HepG2 (cell line): ENCODE measurements at regions not wholly inside any gene's neighbourhood (a gene's known extent, or its start where the extent isn't known, plus 50 kb on each side); places are given as distances from the start of the nearest gene placed in this dataset.

Experiments
- ATAC-seq: fragments of 200-7000 bp; cut with Tn5 transposase; 3 replicates; pipeline ENCODE4 v1.9.1; 2020; ENCODE audit warnings: mild to moderate bottlenecking, moderate library complexity
- BruUV-seq: library from RNA; stranded (reverse); fragments of 400-500 nt; replicated peaks from 2 replicates; lab custom pipeline; 2021; lab: Mats Ljungman, UMichigan
- CTCF ChIA-PET: fragments of 300-600 bp; formaldehyde crosslinking; extraction: SDS; loops from one replicate; lab custom pipeline; 2021; ENCODE audit warnings: low total read pairs, inconsistent platforms, low intra/inter-chr PET ratio; lab: Yijun Ruan, JAX
- POLR2A ChIA-PET: fragments of 350-600 bp; sonication (Branson Sonifier 250); formaldehyde crosslinking; loops from one replicate; lab custom pipeline; 2020; ENCODE audit warnings: antibody characterized with exemption, inconsistent platforms; lab: Yijun Ruan, JAX
- DNase-seq: peaks from one replicate; pipeline ENCODE4 v3.0.0-alpha.2; 2015; ENCODE audit warnings: low spot score
- FAIRE-seq: peaks from 3 replicates; lab custom pipeline; 2011; peaks lifted over from hg19 to GRCh38; lab: Jason Lieb, UNC
- H2AFZ ChIP-seq: one replicate; pipeline ENCODE4 v1.6.1; 2011; ENCODE audit warnings: low read length, inconsistent platforms
- H3K27ac ChIP-seq: fragments of 300-600 bp; 3 replicates; pipeline ENCODE4 v1.8.0; 2011; ENCODE audit warnings: mixed run types, mild to moderate bottlenecking, mixed read lengths, low read length, inconsistent platforms; ENCODE audit not compliant: insufficient read depth; ENCODE audit errors: extremely low read length
- H3K27me3 ChIP-seq, 2 experiments: fragments of 200-600 bp in 1 of 2; 2 replicates in 1 of 2; 3 replicates in 1 of 2; pipeline versions ENCODE4 v1.6.0 to v1.8.0; 2011; ENCODE audit warnings: low read length in 2 of 2, mild to moderate bottlenecking in 2 of 2, moderate library complexity in 2 of 2, inconsistent platforms in 1 of 2; ENCODE audit not compliant: insufficient read depth in 2 of 2, control insufficient read depth in 1 of 2
- H3K36me3 ChIP-seq, 2 experiments: fragments of 200-600 bp in 1 of 2; replicated peaks in 1 of 2; 2 replicates in 1 of 2; 3 replicates in 1 of 2; pipeline versions ENCODE4 v1.5.1 to v1.8.0; 2011; ENCODE audit warnings: low read length in 2 of 2, inconsistent platforms in 1 of 2; ENCODE audit not compliant: insufficient read depth in 2 of 2, control insufficient read depth in 1 of 2
- H3K4me1 ChIP-seq: 2 replicates; pipeline ENCODE4 v1.5.1; 2012; ENCODE audit warnings: low read length, inconsistent platforms; ENCODE audit not compliant: insufficient read depth
- H3K4me2 ChIP-seq: 2 replicates; pipeline ENCODE4 v1.6.0; 2011; ENCODE audit warnings: low read depth, low read length, inconsistent platforms
- H3K4me3 ChIP-seq, 3 experiments: fragments of 200-600 bp in 1 of 3; sonication (generic), shearing (Covaris generic) in 1 of 3; replicated peaks in 1 of 3; 2 replicates each; pipeline ENCODE4 v1.5.1; 2011 to 2016; ENCODE audit warnings: low read length in 3 of 3, inconsistent platforms in 2 of 3, low read depth in 2 of 3, mild to moderate bottlenecking in 2 of 3, control low read depth in 1 of 3, mixed read lengths in 1 of 3; ENCODE audit not compliant: insufficient read depth in 1 of 3
- H3K79me2 ChIP-seq: one replicate; pipeline ENCODE4 v1.6.1; 2011; ENCODE audit warnings: low read length, inconsistent platforms; ENCODE audit not compliant: insufficient read depth
- H3K9ac ChIP-seq: 2 replicates; pipeline ENCODE4 v1.6.0; 2011; ENCODE audit warnings: mild to moderate bottlenecking, low read depth, low read length, inconsistent platforms; ENCODE audit not compliant: insufficient read depth
- H3K9me3 ChIP-seq: 2 replicates; pipeline ENCODE4 v1.5.1; 2012; ENCODE audit warnings: mild to moderate bottlenecking, low read length
- H4K20me1 ChIP-seq: 2 replicates; pipeline ENCODE4 v1.6.0; 2011; ENCODE audit warnings: inconsistent platforms, mild to moderate bottlenecking, low read length, moderate library complexity; ENCODE audit not compliant: insufficient read depth
- CBFB ChIP-seq: sonication (generic); formaldehyde crosslinking; IDR thresholded peaks from 2 replicates; pipeline ENCODE4 v1.4.0; 2020; ENCODE audit warnings: missing genetic modification reagents
- SPEN ChIP-seq: sonication (generic); formaldehyde crosslinking; IDR thresholded peaks from 2 replicates; pipeline ENCODE4 v1.5.1; 2020; ENCODE audit warnings: low read depth, mild to moderate bottlenecking, missing genetic modification reagents
- WGBS: methylation state at CpG from one replicate; pipeline ENCODE4 v1.1.6; 2017; ENCODE audit warnings: low lambda C conversion rate; 5-methylcytosine and 5-hydroxymethylcytosine counted together
- in situ Hi-C: cut with HindIII; loops from 2 replicates; pipeline ENCODE4 v1.10.0; 2017; ENCODE audit warnings: low pct_unique_long_range_greater_than_20kb; ENCODE audit not compliant: extremely low pct_ligation_motif_present
- intact Hi-C: fragments of 100-400 bp; cut with micrococcal nuclease; formaldehyde crosslinking; loops from one replicate; pipeline ENCODE4 v1.10.0; 2022; ENCODE audit not compliant: unreplicated experiment
- TF ChIP-seq, protein P1 (sequence below): sonication (generic); formaldehyde crosslinking; IDR thresholded peaks from 2 replicates; pipeline ENCODE4 v1.4.0; 2020; ENCODE audit warnings: missing genetic modification reagents
- TF ChIP-seq, protein P2 (sequence below): sonication (generic); formaldehyde crosslinking; IDR thresholded peaks from 2 replicates; pipeline ENCODE4 v1.4.0; 2020; ENCODE audit warnings: missing genetic modification reagents

DNA sequence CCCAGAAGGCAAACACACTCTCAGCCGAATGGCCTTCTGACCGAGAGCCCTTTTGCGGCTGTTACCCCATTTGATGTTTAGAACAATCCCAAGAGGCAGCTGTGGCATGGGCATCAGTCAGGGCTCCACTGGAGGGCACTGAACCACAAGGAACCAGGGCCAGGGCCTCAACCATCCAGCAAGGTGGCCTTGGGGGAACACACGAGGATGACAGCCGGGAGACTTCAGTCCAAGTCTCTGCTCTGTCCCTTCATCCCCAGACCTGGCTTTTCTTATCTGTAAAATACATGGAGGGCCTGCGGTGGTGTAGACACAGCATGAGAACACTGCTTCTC, 63.6 kb upstream of the INSIG1 start:
- no peak overlapping the region for H2AFZ ChIP-seq
- 80% methylated on average over 6 of the region's 6 CpGs for WGBS
- BruUV-seq: no TSS peak
- POLR2A ChIA-PET: no interaction called here
- H4K20me1 ChIP-seq: no peaks in the 10 kb centered on the region
- H3K36me3 ChIP-seq: no peaks in the 10 kb centered on the region
- CTCF ChIA-PET: no interaction called here
- peaks cover 4 to 52% of the 10 kb centered on the region in 2 experiments; a peak in 3 of 5 replicates for H3K27me3 ChIP-seq
- peaks cover 9% of the 10 kb centered on the region; the same call in 1 of the 2 replicates for H3K4me1 ChIP-seq
- FAIRE-seq (no peak), ATAC-seq (no peak), DNase-seq (no peak)
- intact Hi-C loops (no loop called here), in situ Hi-C loops (no loop called here)
- H3K4me2 ChIP-seq: no peak overlapping the region
- TF ChIP-seq SPEN (CRISPR knock-in tag): no peak
- TF ChIP-seq, protein P1, sequence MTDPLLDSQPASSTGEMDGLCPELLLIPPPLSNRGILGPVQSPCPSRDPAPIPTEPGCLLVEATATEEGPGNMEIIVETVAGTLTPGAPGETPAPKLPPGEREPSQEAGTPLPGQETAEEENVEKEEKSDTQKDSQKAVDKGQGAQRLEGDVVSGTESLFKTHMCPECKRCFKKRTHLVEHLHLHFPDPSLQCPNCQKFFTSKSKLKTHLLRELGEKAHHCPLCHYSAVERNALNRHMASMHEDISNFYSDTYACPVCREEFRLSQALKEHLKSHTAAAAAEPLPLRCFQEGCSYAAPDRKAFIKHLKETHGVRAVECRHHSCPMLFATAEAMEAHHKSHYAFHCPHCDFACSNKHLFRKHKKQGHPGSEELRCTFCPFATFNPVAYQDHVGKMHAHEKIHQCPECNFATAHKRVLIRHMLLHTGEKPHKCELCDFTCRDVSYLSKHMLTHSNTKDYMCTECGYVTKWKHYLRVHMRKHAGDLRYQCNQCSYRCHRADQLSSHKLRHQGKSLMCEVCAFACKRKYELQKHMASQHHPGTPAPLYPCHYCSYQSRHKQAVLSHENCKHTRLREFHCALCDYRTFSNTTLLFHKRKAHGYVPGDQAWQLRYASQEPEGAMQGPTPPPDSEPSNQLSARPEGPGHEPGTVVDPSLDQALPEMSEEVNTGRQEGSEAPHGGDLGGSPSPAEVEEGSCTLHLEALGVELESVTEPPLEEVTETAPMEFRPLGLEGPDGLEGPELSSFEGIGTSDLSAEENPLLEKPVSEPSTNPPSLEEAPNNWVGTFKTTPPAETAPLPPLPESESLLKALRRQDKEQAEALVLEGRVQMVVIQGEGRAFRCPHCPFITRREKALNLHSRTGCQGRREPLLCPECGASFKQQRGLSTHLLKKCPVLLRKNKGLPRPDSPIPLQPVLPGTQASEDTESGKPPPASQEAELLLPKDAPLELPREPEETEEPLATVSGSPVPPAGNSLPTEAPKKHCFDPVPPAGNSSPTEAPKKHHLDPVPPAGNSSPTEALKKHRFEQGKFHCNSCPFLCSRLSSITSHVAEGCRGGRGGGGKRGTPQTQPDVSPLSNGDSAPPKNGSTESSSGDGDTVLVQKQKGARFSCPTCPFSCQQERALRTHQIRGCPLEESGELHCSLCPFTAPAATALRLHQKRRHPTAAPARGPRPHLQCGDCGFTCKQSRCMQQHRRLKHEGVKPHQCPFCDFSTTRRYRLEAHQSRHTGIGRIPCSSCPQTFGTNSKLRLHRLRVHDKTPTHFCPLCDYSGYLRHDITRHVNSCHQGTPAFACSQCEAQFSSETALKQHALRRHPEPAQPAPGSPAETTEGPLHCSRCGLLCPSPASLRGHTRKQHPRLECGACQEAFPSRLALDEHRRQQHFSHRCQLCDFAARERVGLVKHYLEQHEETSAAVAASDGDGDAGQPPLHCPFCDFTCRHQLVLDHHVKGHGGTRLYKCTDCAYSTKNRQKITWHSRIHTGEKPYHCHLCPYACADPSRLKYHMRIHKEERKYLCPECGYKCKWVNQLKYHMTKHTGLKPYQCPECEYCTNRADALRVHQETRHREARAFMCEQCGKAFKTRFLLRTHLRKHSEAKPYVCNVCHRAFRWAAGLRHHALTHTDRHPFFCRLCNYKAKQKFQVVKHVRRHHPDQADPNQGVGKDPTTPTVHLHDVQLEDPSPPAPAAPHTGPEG (CRISPR knock-in tag): no peak
- TF ChIP-seq CBFB (CRISPR knock-in tag): no peak
- TF ChIP-seq, protein P2, sequence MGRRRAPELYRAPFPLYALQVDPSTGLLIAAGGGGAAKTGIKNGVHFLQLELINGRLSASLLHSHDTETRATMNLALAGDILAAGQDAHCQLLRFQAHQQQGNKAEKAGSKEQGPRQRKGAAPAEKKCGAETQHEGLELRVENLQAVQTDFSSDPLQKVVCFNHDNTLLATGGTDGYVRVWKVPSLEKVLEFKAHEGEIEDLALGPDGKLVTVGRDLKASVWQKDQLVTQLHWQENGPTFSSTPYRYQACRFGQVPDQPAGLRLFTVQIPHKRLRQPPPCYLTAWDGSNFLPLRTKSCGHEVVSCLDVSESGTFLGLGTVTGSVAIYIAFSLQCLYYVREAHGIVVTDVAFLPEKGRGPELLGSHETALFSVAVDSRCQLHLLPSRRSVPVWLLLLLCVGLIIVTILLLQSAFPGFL (CRISPR knock-in tag): no peak
- no peak overlapping the region for H3K9ac ChIP-seq
- no peak overlapping the region for H3K4me3 ChIP-seq
- H3K27ac ChIP-seq: no peak overlapping the region
- H3K79me2 ChIP-seq: no peaks in the 10 kb centered on the region
- H3K9me3 ChIP-seq: no peaks in the 10 kb centered on the region
